GM23338 (cell line): ENCODE measurements at regions not wholly inside any gene's neighbourhood (a gene's known extent, or its start where the extent isn't known, plus 50 kb on each side); places are given as distances from the start of the nearest gene placed in this dataset.

Experiments
- ATAC-seq: fragments of 200-7000 bp; cut with Tn5 transposase; 3 replicates; pipeline ENCODE4 v1.9.1; 2020
- DNase-seq: peaks from one replicate; pipeline ENCODE4 v3.0.0-alpha.2; 2015; ENCODE audit warnings: low spot score
- H2AFZ ChIP-seq: fragments of 200-600 bp; sonication (generic); 2 replicates; pipeline ENCODE4 v1.8.0; 2016; ENCODE audit warnings: antibody characterized with exemption, mild to moderate bottlenecking, moderate library complexity
- H3F3A ChIP-seq: fragments of 200-600 bp; sonication (generic); replicated peaks from 2 replicates; pipeline ENCODE4 v1.8.0; 2017; ENCODE audit warnings: antibody characterized with exemption, mixed run types, low read depth
- H3K27ac ChIP-seq: fragments of 200-600 bp; sonication (generic); 2 replicates; pipeline ENCODE4 v1.6.1; 2016; ENCODE audit warnings: low read depth
- H3K27me3 ChIP-seq: fragments of 200-600 bp; sonication (generic); 2 replicates; pipeline ENCODE4 v1.8.0; 2016; ENCODE audit warnings: mild to moderate bottlenecking, mixed run types, moderate library complexity; ENCODE audit not compliant: insufficient read depth
- H3K36me3 ChIP-seq: fragments of 200-600 bp; sonication (generic); 2 replicates; pipeline ENCODE4 v1.8.0; 2016; ENCODE audit warnings: mild to moderate bottlenecking; ENCODE audit not compliant: insufficient read depth
- H3K4me1 ChIP-seq: fragments of 200-600 bp; sonication (generic); 2 replicates; pipeline ENCODE4 v1.8.0; 2016; ENCODE audit warnings: mild to moderate bottlenecking, moderate library complexity; ENCODE audit not compliant: insufficient read depth
- H3K4me2 ChIP-seq: fragments of 200-600 bp; sonication (generic); 2 replicates; pipeline ENCODE4 v1.7.1; 2017; ENCODE audit warnings: mixed run types
- H3K4me3 ChIP-seq: fragments of 200-600 bp; sonication (generic); 2 replicates; pipeline ENCODE4 v1.6.1; 2016; ENCODE audit warnings: mixed run types
- H3K79me2 ChIP-seq: fragments of 200-600 bp; sonication (generic); replicated peaks from 2 replicates; pipeline ENCODE4 v1.8.0; 2017; ENCODE audit warnings: mild to moderate bottlenecking; ENCODE audit not compliant: insufficient read depth
- H3K9me2 ChIP-seq: fragments of 200-600 bp; sonication (generic); 2 replicates; pipeline ENCODE4 v1.8.0; 2017; ENCODE audit not compliant: insufficient read depth
- H4K20me1 ChIP-seq: fragments of 200-600 bp; sonication (generic); replicated peaks from 2 replicates; pipeline ENCODE4 v1.8.0; 2017; ENCODE audit warnings: mild to moderate bottlenecking; ENCODE audit not compliant: insufficient read depth
- H3K27ac Mint-ChIP-seq: 2 replicates; pipeline ENCODE4 v1.8.0; 2020; ENCODE audit warnings: inconsistent platforms, mild to moderate bottlenecking, moderate library complexity, mixed read lengths
- H3K27me3 Mint-ChIP-seq: 3 replicates; pipeline ENCODE4 v1.8.0; 2022; ENCODE audit warnings: low read depth, mild to moderate bottlenecking, moderate library complexity, mixed read lengths, inconsistent platforms; ENCODE audit not compliant: insufficient read depth, poor library complexity
- H3K36me3 Mint-ChIP-seq: 3 replicates; pipeline ENCODE4 v1.8.0; 2021; ENCODE audit warnings: low read depth, mild to moderate bottlenecking, inconsistent platforms, moderate library complexity, mixed read lengths
- H3K4me1 Mint-ChIP-seq: 3 replicates; pipeline ENCODE4 v1.8.0; 2020; ENCODE audit warnings: mild to moderate bottlenecking, inconsistent platforms, mixed read lengths
- H3K4me3 Mint-ChIP-seq: 3 replicates; pipeline ENCODE4 v1.8.0; 2021; ENCODE audit warnings: moderate library complexity, mild to moderate bottlenecking, inconsistent platforms, mixed read lengths
- H3K9me3 Mint-ChIP-seq: 3 replicates; pipeline ENCODE4 v1.8.0; 2020; ENCODE audit warnings: moderate library complexity, mild to moderate bottlenecking, inconsistent platforms, mixed read lengths
- CREB1 ChIP-seq: fragments of 250-450 bp; sonication (Bioruptor Pico); IDR thresholded peaks from 2 replicates; pipeline ENCODE4 v1.5.0; 2020; ENCODE audit warnings: low read depth, mild to moderate bottlenecking, moderate library complexity
- EZH2 ChIP-seq: fragments of 200-600 bp; sonication (generic); IDR thresholded peaks from one replicate; pipeline ENCODE4 v1.8.0; 2017; ENCODE audit warnings: antibody characterized with exemption, mild to moderate bottlenecking, low read depth; ENCODE audit not compliant: unreplicated experiment
- EZH2phosphoT487 ChIP-seq: fragments of 200-600 bp; sonication (generic); IDR thresholded peaks from one replicate; pipeline ENCODE4 v1.8.1; 2018; ENCODE audit warnings: antibody characterized with exemption; ENCODE audit not compliant: unreplicated experiment
- JUNB ChIP-seq: IDR thresholded peaks from one replicate; pipeline ENCODE4 v1.6.1; 2016; ENCODE audit warnings: antibody characterized with exemption; ENCODE audit not compliant: unreplicated experiment
- NANOG ChIP-seq: IDR thresholded peaks from 2 replicates; pipeline ENCODE4 v1.6.1; 2016; ENCODE audit warnings: antibody characterized with exemption, borderline replicate concordance
- POLR2AphosphoS5 ChIP-seq: IDR thresholded peaks from 2 replicates; pipeline ENCODE4 v1.6.1; 2016; ENCODE audit warnings: antibody characterized with exemption, low read depth
- REST ChIP-seq: IDR thresholded peaks from one replicate; pipeline ENCODE4 v1.6.1; 2018; ENCODE audit warnings: antibody characterized with exemption; ENCODE audit not compliant: unreplicated experiment
- STAT1 ChIP-seq: IDR thresholded peaks from one replicate; pipeline ENCODE4 v1.6.1; 2016; ENCODE audit warnings: antibody characterized with exemption; ENCODE audit not compliant: unreplicated experiment
- ZNF114 ChIP-seq: fragments of 250-450 bp; sonication (Bioruptor Pico); IDR thresholded peaks from 2 replicates; pipeline ENCODE4 v1.5.0; 2020; ENCODE audit warnings: mild to moderate bottlenecking, moderate library complexity
- ZNF331 ChIP-seq: fragments of 250-450 bp; sonication (Bioruptor Pico); IDR thresholded peaks from 2 replicates; pipeline ENCODE4 v1.5.0; 2020; ENCODE audit warnings: low read depth, mild to moderate bottlenecking, moderate library complexity
- TF ChIP-seq, protein P1 (sequence below), 2 experiments: fragments of 200-600 bp in 1 of 2; sonication (generic) in 1 of 2; conservative IDR thresholded peaks; 2 replicates each; pipeline versions ENCODE4 v1.5.1 to v1.6.1; 2016 to 2017; ENCODE audit warnings: antibody characterized with exemption in 2 of 2, low read depth in 2 of 2, mild to moderate bottlenecking in 2 of 2, moderate library complexity in 1 of 2
- TF ChIP-seq, protein P2 (sequence below): IDR thresholded peaks from 2 replicates; pipeline ENCODE4 v1.6.1; 2016; ENCODE audit warnings: antibody characterized with exemption
- TF ChIP-seq, protein P3 (sequence below): fragments of 250-450 bp; sonication (Bioruptor Pico); IDR thresholded peaks from 2 replicates; pipeline ENCODE4 v1.5.0; 2020; ENCODE audit warnings: mild to moderate bottlenecking, moderate library complexity

- peaks cover 3% of the 10 kb centered on the region for H3K36me3 Mint-ChIP-seq
- peaks cover 5% of the 10 kb centered on the region for H3K27me3 Mint-ChIP-seq
Observed at GRCh38 chr7:121570365-121570764, 174.3 kb upstream of the FAM3C start.

More at GRCh38 chr7:121570365-121570764, 174.3 kb upstream of the FAM3C start:
- H3K27ac ChIP-seq = no peak overlapping the region
- Mint-ChIP-seq H3K9me3 (peaks cover 3% of the 10 kb centered on the region), H3K27ac (no peak overlapping the region), H3K4me3 (no peak overlapping the region), H3K4me1 (peaks cover 7% of the 10 kb centered on the region)
- no peaks in the 10 kb centered on the region for H4K20me1 ChIP-seq
- peaks cover 5% of the 10 kb centered on the region for H3K9me2 ChIP-seq
- H3K4me3 ChIP-seq = no peak overlapping the region
- TF ChIP-seq, protein P1, sequence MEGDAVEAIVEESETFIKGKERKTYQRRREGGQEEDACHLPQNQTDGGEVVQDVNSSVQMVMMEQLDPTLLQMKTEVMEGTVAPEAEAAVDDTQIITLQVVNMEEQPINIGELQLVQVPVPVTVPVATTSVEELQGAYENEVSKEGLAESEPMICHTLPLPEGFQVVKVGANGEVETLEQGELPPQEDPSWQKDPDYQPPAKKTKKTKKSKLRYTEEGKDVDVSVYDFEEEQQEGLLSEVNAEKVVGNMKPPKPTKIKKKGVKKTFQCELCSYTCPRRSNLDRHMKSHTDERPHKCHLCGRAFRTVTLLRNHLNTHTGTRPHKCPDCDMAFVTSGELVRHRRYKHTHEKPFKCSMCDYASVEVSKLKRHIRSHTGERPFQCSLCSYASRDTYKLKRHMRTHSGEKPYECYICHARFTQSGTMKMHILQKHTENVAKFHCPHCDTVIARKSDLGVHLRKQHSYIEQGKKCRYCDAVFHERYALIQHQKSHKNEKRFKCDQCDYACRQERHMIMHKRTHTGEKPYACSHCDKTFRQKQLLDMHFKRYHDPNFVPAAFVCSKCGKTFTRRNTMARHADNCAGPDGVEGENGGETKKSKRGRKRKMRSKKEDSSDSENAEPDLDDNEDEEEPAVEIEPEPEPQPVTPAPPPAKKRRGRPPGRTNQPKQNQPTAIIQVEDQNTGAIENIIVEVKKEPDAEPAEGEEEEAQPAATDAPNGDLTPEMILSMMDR (conservative IDR thresholded peaks at IDR 0.05; ENCODE audit: low read depth in 2 of 2) = no peak
- TF ChIP-seq EZH2 (no peak), NANOG (no peak), POLR2AphosphoS5 (no peak), CREB1 (CRISPR knock-in tag) (no peak), STAT1 (no peak), JUNB (no peak), EZH2phosphoT487 (no peak), REST (no peak), ZNF114 (no peak), ZNF331 (CRISPR knock-in tag) (no peak)
- TF ChIP-seq, protein P2, sequence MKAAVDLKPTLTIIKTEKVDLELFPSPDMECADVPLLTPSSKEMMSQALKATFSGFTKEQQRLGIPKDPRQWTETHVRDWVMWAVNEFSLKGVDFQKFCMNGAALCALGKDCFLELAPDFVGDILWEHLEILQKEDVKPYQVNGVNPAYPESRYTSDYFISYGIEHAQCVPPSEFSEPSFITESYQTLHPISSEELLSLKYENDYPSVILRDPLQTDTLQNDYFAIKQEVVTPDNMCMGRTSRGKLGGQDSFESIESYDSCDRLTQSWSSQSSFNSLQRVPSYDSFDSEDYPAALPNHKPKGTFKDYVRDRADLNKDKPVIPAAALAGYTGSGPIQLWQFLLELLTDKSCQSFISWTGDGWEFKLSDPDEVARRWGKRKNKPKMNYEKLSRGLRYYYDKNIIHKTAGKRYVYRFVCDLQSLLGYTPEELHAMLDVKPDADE = no peak
- TF ChIP-seq, protein P3, sequence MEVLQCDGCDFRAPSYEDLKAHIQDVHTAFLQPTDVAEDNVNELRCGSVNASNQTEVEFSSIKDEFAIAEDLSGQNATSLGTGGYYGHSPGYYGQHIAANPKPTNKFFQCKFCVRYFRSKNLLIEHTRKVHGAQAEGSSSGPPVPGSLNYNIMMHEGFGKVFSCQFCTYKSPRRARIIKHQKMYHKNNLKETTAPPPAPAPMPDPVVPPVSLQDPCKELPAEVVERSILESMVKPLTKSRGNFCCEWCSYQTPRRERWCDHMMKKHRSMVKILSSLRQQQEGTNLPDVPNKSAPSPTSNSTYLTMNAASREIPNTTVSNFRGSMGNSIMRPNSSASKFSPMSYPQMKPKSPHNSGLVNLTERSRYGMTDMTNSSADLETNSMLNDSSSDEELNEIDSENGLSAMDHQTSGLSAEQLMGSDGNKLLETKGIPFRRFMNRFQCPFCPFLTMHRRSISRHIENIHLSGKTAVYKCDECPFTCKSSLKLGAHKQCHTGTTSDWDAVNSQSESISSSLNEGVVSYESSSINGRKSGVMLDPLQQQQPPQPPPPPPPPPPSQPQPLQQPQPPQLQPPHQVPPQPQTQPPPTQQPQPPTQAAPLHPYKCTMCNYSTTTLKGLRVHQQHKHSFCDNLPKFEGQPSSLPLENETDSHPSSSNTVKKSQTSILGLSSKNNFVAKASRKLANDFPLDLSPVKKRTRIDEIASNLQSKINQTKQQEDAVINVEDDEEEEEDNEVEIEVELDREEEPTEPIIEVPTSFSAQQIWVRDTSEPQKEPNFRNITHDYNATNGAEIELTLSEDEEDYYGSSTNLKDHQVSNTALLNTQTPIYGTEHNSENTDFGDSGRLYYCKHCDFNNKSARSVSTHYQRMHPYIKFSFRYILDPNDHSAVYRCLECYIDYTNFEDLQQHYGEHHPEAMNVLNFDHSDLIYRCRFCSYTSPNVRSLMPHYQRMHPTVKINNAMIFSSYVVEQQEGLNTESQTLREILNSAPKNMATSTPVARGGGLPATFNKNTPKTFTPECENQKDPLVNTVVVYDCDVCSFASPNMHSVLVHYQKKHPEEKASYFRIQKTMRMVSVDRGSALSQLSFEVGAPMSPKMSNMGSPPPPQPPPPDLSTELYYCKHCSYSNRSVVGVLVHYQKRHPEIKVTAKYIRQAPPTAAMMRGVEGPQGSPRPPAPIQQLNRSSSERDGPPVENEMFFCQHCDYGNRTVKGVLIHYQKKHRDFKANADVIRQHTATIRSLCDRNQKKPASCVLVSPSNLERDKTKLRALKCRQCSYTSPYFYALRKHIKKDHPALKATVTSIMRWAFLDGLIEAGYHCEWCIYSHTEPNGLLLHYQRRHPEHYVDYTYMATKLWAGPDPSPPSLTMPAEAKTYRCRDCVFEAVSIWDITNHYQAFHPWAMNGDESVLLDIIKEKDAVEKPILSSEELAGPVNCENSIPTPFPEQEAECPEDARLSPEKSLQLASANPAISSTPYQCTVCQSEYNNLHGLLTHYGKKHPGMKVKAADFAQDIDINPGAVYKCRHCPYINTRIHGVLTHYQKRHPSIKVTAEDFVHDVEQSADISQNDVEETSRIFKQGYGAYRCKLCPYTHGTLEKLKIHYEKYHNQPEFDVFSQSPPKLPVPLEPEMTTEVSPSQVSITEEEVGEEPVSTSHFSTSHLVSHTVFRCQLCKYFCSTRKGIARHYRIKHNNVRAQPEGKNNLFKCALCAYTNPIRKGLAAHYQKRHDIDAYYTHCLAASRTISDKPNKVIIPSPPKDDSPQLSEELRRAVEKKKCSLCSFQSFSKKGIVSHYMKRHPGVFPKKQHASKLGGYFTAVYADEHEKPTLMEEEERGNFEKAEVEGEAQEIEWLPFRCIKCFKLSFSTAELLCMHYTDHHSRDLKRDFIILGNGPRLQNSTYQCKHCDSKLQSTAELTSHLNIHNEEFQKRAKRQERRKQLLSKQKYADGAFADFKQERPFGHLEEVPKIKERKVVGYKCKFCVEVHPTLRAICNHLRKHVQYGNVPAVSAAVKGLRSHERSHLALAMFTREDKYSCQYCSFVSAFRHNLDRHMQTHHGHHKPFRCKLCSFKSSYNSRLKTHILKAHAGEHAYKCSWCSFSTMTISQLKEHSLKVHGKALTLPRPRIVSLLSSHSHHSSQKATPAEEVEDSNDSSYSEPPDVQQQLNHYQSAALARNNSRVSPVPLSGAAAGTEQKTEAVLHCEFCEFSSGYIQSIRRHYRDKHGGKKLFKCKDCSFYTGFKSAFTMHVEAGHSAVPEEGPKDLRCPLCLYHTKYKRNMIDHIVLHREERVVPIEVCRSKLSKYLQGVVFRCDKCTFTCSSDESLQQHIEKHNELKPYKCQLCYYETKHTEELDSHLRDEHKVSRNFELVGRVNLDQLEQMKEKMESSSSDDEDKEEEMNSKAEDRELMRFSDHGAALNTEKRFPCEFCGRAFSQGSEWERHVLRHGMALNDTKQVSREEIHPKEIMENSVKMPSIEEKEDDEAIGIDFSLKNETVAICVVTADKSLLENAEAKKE = no peak
- H3K27me3 ChIP-seq = no peaks in the 10 kb centered on the region
- no peaks in the 10 kb centered on the region for H3K36me3 ChIP-seq
- H3K4me1 ChIP-seq = 0 out of 2 replicates have a peak, but pooled peaks cover 5% of the 10 kb centered on the region
- no peak overlapping the region for H3K4me2 ChIP-seq
- ATAC-seq (no peak), DNase-seq (no peak)
- H3K79me2 ChIP-seq = no peaks in the 10 kb centered on the region
- no peak overlapping the region for H2AFZ ChIP-seq
- no peaks in the 10 kb centered on the region for H3F3A ChIP-seq
